Lower leg skin (tissue), 3 donors: ENCODE measurements at regions not wholly inside any gene's neighbourhood (a gene's known extent, or its start where the extent isn't known, plus 50 kb on each side); places are given as distances from the start of the nearest gene placed in this dataset.

Experiments used
- CTCF ChIP-seq, 3 donors: fragments of 450-650 bp; IDR thresholded peaks; one replicate each; pipeline ENCODE4 v1.5.1; 2016; ENCODE audit warnings: antibody characterized with exemption in 3 of 3, mild to moderate bottlenecking in 3 of 3, moderate library complexity in 2 of 3
- POLR2A ChIP-seq, 2 donors: fragments of 450-650 bp; IDR thresholded peaks; one replicate each; pipeline ENCODE4 v1.6.1; 2016 to 2017; ENCODE audit warnings: antibody characterized with exemption in 2 of 2, mild to moderate bottlenecking in 1 of 2, moderate library complexity in 1 of 2

- TF ChIP-seq POLR2A (IDR thresholded peaks at IDR 0.05) (no peak), CTCF (IDR thresholded peaks at IDR 0.05) (no peak)
These were observed 81.5 kb upstream of the ATP11B start for GRCh38 chr3:182711853-182712252.
